Trophoblast cell (in vitro differentiated cells and primary cell): ENCODE measurements at regions not wholly inside any gene's neighbourhood (a gene's known extent, or its start where the extent isn't known, plus 50 kb on each side); places are given as distances from the start of the nearest gene placed in this dataset.

Source experiments
- DNase-seq, 2 donors: peaks; one replicate each; pipeline ENCODE4 v3.0.0-alpha.2; 2016
- H2AFZ ChIP-seq: 2 replicates; pipeline ENCODE4 v1.6.1; 2013; ENCODE audit warnings: low read length, moderate library complexity, mild to moderate bottlenecking; ENCODE audit not compliant: insufficient read depth, poor library complexity
- H2AK5ac ChIP-seq: 2 replicates; pipeline ENCODE4 v1.6.1; 2013; ENCODE audit warnings: mild to moderate bottlenecking, low read length
- H2BK120ac ChIP-seq: 2 replicates; pipeline ENCODE4 v1.6.1; 2013; ENCODE audit warnings: low read length, mild to moderate bottlenecking, moderate library complexity; ENCODE audit not compliant: insufficient read depth, poor library complexity
- H2BK12ac ChIP-seq: 2 replicates; pipeline ENCODE4 v1.6.1; 2013; ENCODE audit warnings: mild to moderate bottlenecking, low read length, moderate library complexity
- H2BK5ac ChIP-seq: 2 replicates; pipeline ENCODE4 v1.6.1; 2013; ENCODE audit warnings: low read length, low read depth, moderate library complexity, mild to moderate bottlenecking; ENCODE audit not compliant: poor library complexity
- H3K14ac ChIP-seq: 2 replicates; pipeline ENCODE4 v1.6.1; 2013; ENCODE audit warnings: mild to moderate bottlenecking, low read length
- H3K18ac ChIP-seq: 2 replicates; pipeline ENCODE4 v1.6.1; 2013; ENCODE audit warnings: mild to moderate bottlenecking, low read length
- H3K23ac ChIP-seq: 2 replicates; pipeline ENCODE4 v1.6.1; 2013; ENCODE audit warnings: low read length
- H3K27ac ChIP-seq: 2 replicates; pipeline ENCODE4 v1.5.1; 2013; ENCODE audit warnings: low read depth, mild to moderate bottlenecking, inconsistent platforms, low read length, moderate library complexity
- H3K27me3 ChIP-seq: 2 replicates; pipeline ENCODE4 v1.6.1; 2013; ENCODE audit warnings: inconsistent platforms, mild to moderate bottlenecking, low read length, moderate library complexity; ENCODE audit not compliant: insufficient read depth
- H3K36me3 ChIP-seq, 2 experiments: 1 replicate in 1 of 2; 2 replicates in 1 of 2; pipeline ENCODE4 v1.6.1; 2013; ENCODE audit warnings: low read length in 2 of 2, mild to moderate bottlenecking in 2 of 2, moderate library complexity in 1 of 2; ENCODE audit not compliant: insufficient read depth in 2 of 2, control insufficient read depth in 1 of 2
- H3K4ac ChIP-seq: 2 replicates; pipeline ENCODE4 v1.6.1; 2013; ENCODE audit warnings: low read depth, mild to moderate bottlenecking, low read length, moderate library complexity
- H3K4me1 ChIP-seq, 2 experiments: 1 replicate in 1 of 2; 2 replicates in 1 of 2; pipeline ENCODE4 v1.6.1; 2013; ENCODE audit warnings: low read length in 2 of 2, mild to moderate bottlenecking in 2 of 2, moderate library complexity in 1 of 2; ENCODE audit not compliant: insufficient read depth in 2 of 2, control insufficient read depth in 1 of 2
- H3K4me2 ChIP-seq: 2 replicates; pipeline ENCODE4 v1.6.1; 2013; ENCODE audit warnings: inconsistent platforms, mild to moderate bottlenecking, low read length, moderate library complexity
- H3K4me3 ChIP-seq: 2 replicates; pipeline ENCODE4 v1.5.1; 2013; ENCODE audit warnings: mild to moderate bottlenecking, low read depth, low read length, inconsistent platforms
- H3K79me1 ChIP-seq: one replicate; pipeline ENCODE4 v1.6.1; 2013; ENCODE audit warnings: low read length
- H3K79me2 ChIP-seq: 2 replicates; pipeline ENCODE4 v1.6.1; 2013; ENCODE audit warnings: low read length, mild to moderate bottlenecking; ENCODE audit not compliant: control insufficient read depth, insufficient read depth, poor library complexity
- H3K9ac ChIP-seq: 2 replicates; pipeline ENCODE4 v1.6.1; 2013; ENCODE audit warnings: mild to moderate bottlenecking, low read length
- H3K9me3 ChIP-seq: 2 replicates; pipeline ENCODE4 v1.6.1; 2013; ENCODE audit warnings: low read depth, mild to moderate bottlenecking, control low read depth, inconsistent platforms, low read length; ENCODE audit not compliant: insufficient read depth
- H4K12ac ChIP-seq: 2 replicates; pipeline ENCODE4 v1.6.1; 2013; ENCODE audit warnings: low read depth, mild to moderate bottlenecking, low read length, moderate library complexity
- H4K8ac ChIP-seq: 2 replicates; pipeline ENCODE4 v1.6.1; 2013; ENCODE audit warnings: low read depth, mild to moderate bottlenecking, low read length, moderate library complexity
- H4K91ac ChIP-seq: one replicate; pipeline ENCODE4 v1.6.1; 2013; ENCODE audit warnings: low read depth, mild to moderate bottlenecking, low read length, moderate library complexity
- WGBS: extraction: QIAGEN DNeasy Blood & Tissue Kit; methylation state at CpG from one replicate; pipeline ENCODE4 v1.1.7; 2013; ENCODE audit warnings: missing lambda C conversion rate; ENCODE audit not compliant: insufficient read length, insufficient coverage; ENCODE audit errors: extremely low coverage; 5-methylcytosine and 5-hydroxymethylcytosine counted together

DNA sequence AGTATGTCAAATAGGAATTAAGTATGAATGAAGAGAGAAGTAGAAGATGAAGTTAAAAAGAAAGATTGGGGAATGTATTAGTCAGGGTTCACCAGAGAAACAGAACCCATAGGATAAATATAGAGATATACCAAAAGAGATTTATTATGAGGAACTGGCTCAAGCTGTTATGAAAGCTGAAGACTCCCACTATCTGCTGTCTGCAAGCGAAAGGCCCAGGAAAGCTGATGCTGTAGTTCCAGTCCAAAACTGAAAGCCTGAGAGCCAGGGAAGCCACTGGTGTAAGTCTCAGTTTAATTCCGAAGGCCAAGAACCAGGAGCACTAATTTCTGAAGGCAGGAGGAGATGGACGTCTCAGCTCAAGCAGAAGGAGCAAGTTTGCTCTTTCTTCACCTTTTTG, 200.9 kb upstream of the FN1 start:
- Histone ChIP-seq H2BK12ac (no peak overlapping the region), H3K4me3 (no peak overlapping the region), H3K27ac (no peak overlapping the region), H4K8ac (no peak overlapping the region), H2AFZ (no peak overlapping the region), H2BK120ac (no peak overlapping the region), H3K23ac (no peak overlapping the region), H3K9me3 (no peaks in the 10 kb centered on the region), H3K79me1 (peaks cover 2% of the 10 kb centered on the region), H3K4me2 (no peak overlapping the region), H3K9ac (no peak overlapping the region), H2BK5ac (no peak overlapping the region), H3K79me2 (no peaks in the 10 kb centered on the region), H3K14ac (no peak overlapping the region), H3K18ac (no peak overlapping the region), H3K4ac (no peak overlapping the region), H4K12ac (no peak overlapping the region), H4K91ac (no peak overlapping the region), H3K36me3 (peaks cover 0 to 2% of the 10 kb centered on the region in 2 experiments), H3K27me3 (no peaks in the 10 kb centered on the region), H3K4me1 (no peaks in the 10 kb centered on the region), H2AK5ac (no peak overlapping the region)
- no peak for DNase-seq
- no CpG with 5 or more reads among the region's 3 CpGs for WGBS

DNA sequence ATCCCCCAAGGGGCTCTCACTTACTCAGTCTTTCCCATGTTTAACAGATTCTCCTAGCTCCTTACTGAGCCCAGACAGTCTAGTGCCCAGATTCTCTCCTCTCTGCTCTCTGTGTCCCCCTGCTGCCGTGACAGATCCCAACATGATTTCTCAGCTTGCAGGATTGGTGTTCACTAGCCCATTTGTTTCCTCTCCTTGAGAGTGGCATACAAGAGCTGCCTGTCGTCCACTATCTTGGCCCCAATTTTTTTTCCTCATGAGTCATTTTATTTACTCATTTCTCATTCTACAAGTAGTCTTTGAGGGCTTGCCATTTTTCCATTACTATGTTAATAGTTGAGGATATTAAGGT, 199.9 kb upstream of the FN1 start:
- no peaks in the 10 kb centered on the region for H3K27me3 ChIP-seq
- H3K9me3 ChIP-seq, result no peaks in the 10 kb centered on the region
- H2BK120ac ChIP-seq, result no peak overlapping the region
- peak overlapping the region; percentile 15 for H4K91ac ChIP-seq
- H3K4ac ChIP-seq, result no peak overlapping the region
- no peak overlapping the region for H3K27ac ChIP-seq
- no peak overlapping the region for H3K4me3 ChIP-seq
- H3K4me1 ChIP-seq, result no peaks in the 10 kb centered on the region
- no peaks in the 10 kb centered on the region for H3K79me2 ChIP-seq
- no peak overlapping the region for H3K9ac ChIP-seq
- peaks cover 2% of the 10 kb centered on the region for H3K79me1 ChIP-seq
- no peak overlapping the region for H3K14ac ChIP-seq
- no peak overlapping the region for H4K8ac ChIP-seq
- no peak overlapping the region for H2AFZ ChIP-seq
- peak overlapping the region; percentile 27 for H2BK12ac ChIP-seq
- H3K36me3 ChIP-seq, result peaks cover 0 to 2% of the 10 kb centered on the region in 2 experiments
- peak; percentile 10 to 11 for DNase-seq
- no CpG with 5 or more reads among the region's 2 CpGs for WGBS
- no peak overlapping the region for H2AK5ac ChIP-seq
- H4K12ac ChIP-seq, result no peak overlapping the region
- H3K4me2 ChIP-seq, result no peak overlapping the region
- H3K18ac ChIP-seq, result no peak overlapping the region
- no peak overlapping the region for H2BK5ac ChIP-seq
- H3K23ac ChIP-seq, result no peak overlapping the region

DNA sequence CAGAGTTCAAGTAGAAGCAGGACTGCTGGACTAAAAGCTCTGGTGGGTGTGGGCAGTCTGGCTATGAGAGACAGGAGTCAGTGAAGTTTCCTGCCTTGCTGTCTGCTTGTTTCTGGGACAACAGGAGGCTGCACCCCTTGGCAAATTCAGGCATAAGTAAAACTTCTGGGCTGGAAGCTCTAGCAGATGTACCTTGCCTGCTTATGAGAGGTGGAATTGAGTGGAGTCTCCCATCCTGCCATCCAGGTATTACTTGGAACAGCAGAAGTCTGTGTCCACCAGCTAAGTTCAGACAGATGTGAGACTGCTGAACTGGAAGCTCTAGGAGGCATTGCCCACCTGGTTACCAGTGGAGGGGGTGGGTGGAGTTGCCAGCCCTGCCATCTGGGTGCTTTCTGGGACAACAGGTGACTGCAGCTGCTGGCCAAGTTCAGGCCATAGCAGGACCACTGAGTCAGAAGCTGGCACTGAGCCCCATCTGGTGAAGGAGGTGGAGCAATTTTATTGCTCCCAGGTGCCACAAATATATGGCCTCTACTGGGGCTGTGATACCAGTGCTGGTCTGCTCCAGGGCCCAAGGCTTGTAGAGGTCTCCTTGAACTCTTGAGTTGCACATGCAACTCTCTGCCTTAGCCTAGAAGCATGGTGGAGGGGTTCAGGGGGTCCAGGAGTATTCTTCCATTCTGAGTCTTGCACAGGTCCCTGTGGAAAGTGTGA, 199.4 kb upstream of the FN1 start:
- no peak overlapping the region for H3K4me2 ChIP-seq
- peak overlapping the region; percentile 25 for H2BK12ac ChIP-seq
- no peaks in the 10 kb centered on the region for H3K27me3 ChIP-seq
- H3K18ac ChIP-seq, result no peak overlapping the region
- H3K27ac ChIP-seq, result no peak overlapping the region
- no peak overlapping the region for H4K12ac ChIP-seq
- H2BK120ac ChIP-seq, result peak overlapping the region; percentile 1
- H4K91ac ChIP-seq, result peak overlapping the region; percentile 15
- no peaks in the 10 kb centered on the region for H3K4me1 ChIP-seq
- no peak overlapping the region for H2AK5ac ChIP-seq
- no peak overlapping the region for H3K14ac ChIP-seq
- no peak overlapping the region for H3K4ac ChIP-seq
- DNase-seq, result no peak
- no peak overlapping the region for H4K8ac ChIP-seq
- H3K79me1 ChIP-seq, result peaks cover 2% of the 10 kb centered on the region
- H3K4me3 ChIP-seq, result no peak overlapping the region
- H3K9ac ChIP-seq, result no peak overlapping the region
- H3K23ac ChIP-seq, result no peak overlapping the region
- H3K79me2 ChIP-seq, result no peaks in the 10 kb centered on the region
- peaks cover 0 to 2% of the 10 kb centered on the region in 2 experiments for H3K36me3 ChIP-seq
- H2AFZ ChIP-seq, result no peak overlapping the region
- no peak overlapping the region for H2BK5ac ChIP-seq
- H3K9me3 ChIP-seq, result no peaks in the 10 kb centered on the region

DNA sequence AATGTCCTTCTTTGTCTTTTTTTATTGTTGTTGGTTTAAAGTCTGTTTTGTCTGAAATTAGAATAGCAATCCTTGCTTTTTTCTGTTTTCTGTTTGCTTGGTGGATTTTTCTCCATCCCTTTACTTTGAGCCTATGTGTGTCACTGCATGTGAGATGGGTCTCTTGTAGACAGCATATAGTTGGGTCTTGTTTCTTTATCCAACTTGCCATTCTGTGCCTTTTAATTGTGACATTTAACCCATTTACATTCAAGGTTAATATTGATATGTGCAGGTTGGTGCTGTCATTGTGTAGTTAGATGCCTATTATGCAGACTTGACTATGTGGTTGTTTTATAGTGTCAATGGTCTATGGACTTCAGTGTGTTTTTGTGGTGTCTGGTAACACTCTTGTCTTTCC, 197.5 kb upstream of the FN1 start:
- Histone ChIP-seq H3K4ac (no peak overlapping the region), H3K27me3 (no peaks in the 10 kb centered on the region), H4K91ac (no peak overlapping the region), H3K9ac (no peak overlapping the region), H3K4me2 (no peak overlapping the region), H2BK5ac (no peak overlapping the region), H4K12ac (no peak overlapping the region), H3K36me3 (peaks cover 0 to 2% of the 10 kb centered on the region in 2 experiments), H3K27ac (no peak overlapping the region), H3K4me3 (no peak overlapping the region), H4K8ac (no peak overlapping the region), H2BK120ac (no peak overlapping the region), H2AFZ (no peak overlapping the region), H2BK12ac (no peak overlapping the region), H3K18ac (no peak overlapping the region), H3K79me1 (peaks cover 2% of the 10 kb centered on the region), H2AK5ac (no peak overlapping the region), H3K79me2 (no peaks in the 10 kb centered on the region), H3K4me1 (no peaks in the 10 kb centered on the region), H3K23ac (no peak overlapping the region), H3K14ac (no peak overlapping the region), H3K9me3 (no peaks in the 10 kb centered on the region)
- no peak for DNase-seq
